PC-3 (cell line): ENCODE measurements at regions not wholly inside any gene's neighbourhood (a gene's known extent, or its start where the extent isn't known, plus 50 kb on each side); places are given as distances from the start of the nearest gene placed in this dataset.

Experiments
- ATAC-seq: fragments of 200-7000 bp; cut with Tn5 transposase; 2 replicates; pipeline ENCODE4 v1.9.1; 2020; ENCODE audit warnings: mild to moderate bottlenecking, moderate library complexity
- BruUV-seq: library from RNA; stranded (reverse); fragments of 400-500 nt; replicated peaks from 2 replicates; lab custom pipeline; 2021; lab: Mats Ljungman, UMichigan
- CTCF ChIA-PET: fragments of 300-600 bp; sonication (Branson Sonifier 250); formaldehyde crosslinking; loops from one replicate; lab custom pipeline; 2022; ENCODE audit warnings: antibody characterized with exemption; lab: Charles Lee
- POLR2A ChIA-PET: fragments of 300-600 bp; sonication (Branson Sonifier 250); formaldehyde crosslinking; loops from one replicate; lab custom pipeline; 2022; ENCODE audit warnings: antibody characterized with exemption; ENCODE audit not compliant: unreplicated experiment; lab: Charles Lee
- DNase-seq: peaks from one replicate; pipeline ENCODE4 v3.0.0-alpha.2; 2015
- H2AFZ ChIP-seq: fragments of 300-600 bp; sonication (generic); 2 replicates; pipeline ENCODE4 v1.6.0; 2016; ENCODE audit warnings: antibody characterized with exemption, low read length
- H3F3A ChIP-seq: fragments of 300-600 bp; sonication (generic); one replicate; pipeline ENCODE4 v1.6.0; 2017; ENCODE audit warnings: antibody characterized with exemption, low read length, control low read depth, mild to moderate bottlenecking; ENCODE audit not compliant: unreplicated experiment
- H3K27ac ChIP-seq: fragments of 300-600 bp; sonication (generic); 2 replicates; pipeline ENCODE4 v1.5.1; 2016; ENCODE audit warnings: mild to moderate bottlenecking, low read length
- H3K27me3 ChIP-seq: fragments of 300-600 bp; sonication (generic); 2 replicates; pipeline ENCODE4 v1.6.1; 2016; ENCODE audit warnings: low read length, mixed read lengths
- H3K36me3 ChIP-seq: fragments of 300-600 bp; sonication (generic); 2 replicates; pipeline ENCODE4 v1.6.1; 2016; ENCODE audit warnings: low read depth, mixed run types, low read length, mixed read lengths
- H3K4me1 ChIP-seq: fragments of 300-600 bp; sonication (generic); 2 replicates; pipeline ENCODE4 v1.5.1; 2016; ENCODE audit warnings: low read length; ENCODE audit not compliant: insufficient read depth
- H3K4me2 ChIP-seq: fragments of 300-600 bp; sonication (generic); 2 replicates; pipeline ENCODE4 v1.6.0; 2016; ENCODE audit warnings: low read length
- H3K4me3 ChIP-seq: fragments of 300-600 bp; sonication (generic); 2 replicates; pipeline ENCODE4 v1.5.1; 2016; ENCODE audit warnings: mild to moderate bottlenecking, low read length, mixed read lengths
- H3K79me2 ChIP-seq: fragments of 300-600 bp; sonication (generic); 2 replicates; pipeline ENCODE4 v1.6.1; 2017; ENCODE audit warnings: low read length, mixed read lengths
- H3K9ac ChIP-seq: fragments of 300-600 bp; sonication (generic); 2 replicates; pipeline ENCODE4 v1.6.0; 2016; ENCODE audit warnings: mild to moderate bottlenecking, low read length
- H3K9me2 ChIP-seq: fragments of 300-600 bp; sonication (generic); replicated peaks from 2 replicates; pipeline ENCODE4 v1.6.1; 2016; ENCODE audit warnings: mixed run types, low read length, mixed read lengths
- H3K9me3 ChIP-seq: fragments of 300-600 bp; sonication (generic); 2 replicates; pipeline ENCODE4 v1.6.1; 2016; ENCODE audit warnings: low read length, mixed read lengths
- H4K20me1 ChIP-seq: fragments of 300-600 bp; sonication (generic); 2 replicates; pipeline ENCODE4 v1.6.1; 2016; ENCODE audit warnings: low read length, mixed read lengths
- CTCF ChIP-seq: fragments of 300-600 bp; sonication (generic); conservative IDR thresholded peaks from 2 replicates; pipeline ENCODE4 v1.5.1; 2017; ENCODE audit warnings: antibody characterized with exemption, low read depth, mild to moderate bottlenecking, low read length
- EZH2 ChIP-seq: fragments of 300-600 bp; sonication (generic); IDR thresholded peaks from one replicate; pipeline ENCODE4 v1.6.1; 2017; ENCODE audit warnings: antibody characterized with exemption, mild to moderate bottlenecking, low read length; ENCODE audit not compliant: unreplicated experiment
- EZH2phosphoT487 ChIP-seq: fragments of 300-600 bp; sonication (generic); IDR thresholded peaks from 2 replicates; pipeline ENCODE4 v1.6.1; 2018; ENCODE audit warnings: mild to moderate bottlenecking, antibody characterized with exemption, low read length, borderline replicate concordance
- intact Hi-C: fragments of 100-400 bp; cut with micrococcal nuclease; formaldehyde crosslinking; loops from 2 replicates; pipeline ENCODE4 v1.9.0; 2023

GRCh38 chr2:236994361-236994760 lies 91.3 kb upstream of the COPS8 start:
- ATAC-seq = no peak
- no TSS peak for BruUV-seq
- Histone ChIP-seq H3K4me3 (no peak overlapping the region), H3K9me3 (no peaks in the 10 kb centered on the region), H3K9ac (no peak overlapping the region), H3K36me3 (no peaks in the 10 kb centered on the region), H3K4me2 (no peak overlapping the region), H3K9me2 (no peaks in the 10 kb centered on the region), H2AFZ (no peak overlapping the region), H3K4me1 (peaks cover 24% of the 10 kb centered on the region), H3K27me3 (no peaks in the 10 kb centered on the region; the same call in 1 of the 2 replicates), H3K79me2 (no peaks in the 10 kb centered on the region), H4K20me1 (no peaks in the 10 kb centered on the region), H3F3A (no peaks in the 10 kb centered on the region), H3K27ac (no peak overlapping the region)
- no peak for TF ChIP-seq EZH2phosphoT487
- no peak for TF ChIP-seq CTCF
- TF ChIP-seq EZH2 = no peak
- CTCF ChIA-PET = no interaction called here
- DNase-seq = no peak
- POLR2A ChIA-PET = no interaction called here
- intact Hi-C loops = no loop called here

GRCh38 chr2:236997069-236997715 lies 88.5 kb upstream of the COPS8 start:
- H3K9me3 ChIP-seq = no peaks in the 10 kb centered on the region
- ChIA-PET POLR2A (interaction anchor here (0.6 kb wide), 1 partner anchor 696 kb away, joined by 4 read pairs; no protein-coding TSS in a partner anchor), CTCF (interaction anchor here (0.9 to 1.4 kb wide), 2 partner anchors 27 to 484 kb away, joined by 3 to 5 read pairs; no protein-coding TSS in a partner anchor)
- no TSS peak for BruUV-seq
- peak overlapping the region; percentile 54; the same call in 1 of the 2 replicates for H3K4me3 ChIP-seq
- DNase-seq (peak; percentile 13), ATAC-seq (no peak)
- TF ChIP-seq EZH2 (no peak), CTCF (no peak), EZH2phosphoT487 (no peak)
- intact Hi-C loops = loop anchor here (5.0 kb wide), 1 partner anchor 80 kb away; no protein-coding TSS in a partner anchor
- H3F3A ChIP-seq = no peaks in the 10 kb centered on the region
- H3K36me3 ChIP-seq = no peaks in the 10 kb centered on the region
- peak overlapping the region; percentile 95 for H3K27ac ChIP-seq
- H3K4me2 ChIP-seq = peak overlapping the region; percentile 86
- peak overlapping the region; percentile 62; the same call in 1 of the 2 replicates for H3K9ac ChIP-seq
- H3K9me2 ChIP-seq = no peaks in the 10 kb centered on the region
- H2AFZ ChIP-seq = no peak overlapping the region
- no peaks in the 10 kb centered on the region for H3K27me3 ChIP-seq
- peaks cover 40% of the 10 kb centered on the region for H3K4me1 ChIP-seq
- H4K20me1 ChIP-seq = no peaks in the 10 kb centered on the region
- H3K79me2 ChIP-seq = no peaks in the 10 kb centered on the region

- Histone ChIP-seq H3K4me3 (peak overlapping the region; percentile 54), H3K27ac (peak overlapping the region; percentile 95), H3K79me2 (no peaks in the 10 kb centered on the region), H3K27me3 (no peaks in the 10 kb centered on the region), H3K9me2 (no peaks in the 10 kb centered on the region), H3K9ac (peak overlapping the region; percentile 70), H3K4me1 (peaks cover 40% of the 10 kb centered on the region), H3K36me3 (no peaks in the 10 kb centered on the region), H3K4me2 (peak overlapping the region; percentile 86), H2AFZ (peak overlapping the region; percentile 53), H4K20me1 (no peaks in the 10 kb centered on the region), H3K9me3 (no peaks in the 10 kb centered on the region), H3F3A (no peaks in the 10 kb centered on the region)
- TF ChIP-seq EZH2phosphoT487 (no peak), EZH2 (no peak), CTCF (no peak)
- DNase-seq (peak; percentile 82), ATAC-seq (peak; percentile 82)
- ChIA-PET CTCF (interaction anchor here (0.6 to 1.4 kb wide), 4 partner anchors 26 to 689 kb away, joined by 3 to 5 read pairs (median 4); no protein-coding TSS in a partner anchor), POLR2A (interaction anchor here (0.5 to 1.0 kb wide), 3 partner anchors 127 to 1143 kb away, joined by 4 to 14 read pairs (median 7); no protein-coding TSS in a partner anchor)
- intact Hi-C loops = loop anchor here (1.0 to 5.0 kb wide), 2 partner anchors 81 to 127 kb away; no protein-coding TSS in a partner anchor
- no TSS peak for BruUV-seq
Observed at GRCh38 chr2:236998236-236998635, 87.5 kb upstream of the COPS8 start.
